ENCODE measurements at regions not wholly inside any gene's neighbourhood (a gene's known extent, or its start where the extent isn't known, plus 50 kb on each side); places are given as distances from the start of the nearest gene placed in this dataset.

DNA sequence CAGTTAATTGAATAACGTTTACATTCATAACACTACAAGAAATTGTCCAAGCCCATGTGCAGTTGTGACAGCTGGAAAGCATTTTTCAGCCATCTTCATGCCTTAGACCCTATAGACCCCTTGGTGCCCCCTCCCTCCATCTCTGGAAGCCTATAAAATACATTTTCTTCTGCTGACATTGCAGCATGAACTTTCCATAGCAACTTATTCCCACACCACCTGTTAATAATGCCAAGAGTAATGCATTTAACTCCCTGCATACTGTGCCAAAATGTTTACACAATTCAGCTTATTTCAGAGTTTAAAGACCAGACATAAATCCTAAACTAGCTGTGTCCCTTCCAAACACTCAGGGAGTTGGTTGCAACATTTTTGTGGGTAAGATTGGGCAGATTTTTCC is 143.0 kb upstream of the ARHGAP20 start:
- TF ChIP-seq ZNF274 (IDR thresholded peaks at IDR 0.05; ENCODE audit: low read depth, low read length) (no peak), YY1 (IDR thresholded peaks at IDR 0.05; ENCODE audit: insufficient read depth, insufficient read length) (no peak)
